ENCODE measurements at regions not wholly inside any gene's neighbourhood (a gene's known extent, or its start where the extent isn't known, plus 50 kb on each side); places are given as distances from the start of the nearest gene placed in this dataset.

- DNase-seq, result no peak
Measured at GRCh38 chr14:97912217-97912616, 1115.0 kb downstream of the VRK1 start.

- DNase-seq, result no peak
Measured at GRCh38 chr14:97916100-97916499, 1118.9 kb downstream of the VRK1 start.

- no peak for DNase-seq
Measured at GRCh38 chr14:97916669-97917568, 1119.7 kb downstream of the VRK1 start.

GRCh38 chr14:97920201-97920600, 1123.0 kb downstream of the VRK1 start:
- no peak for DNase-seq

- no peak for DNase-seq
Measured at GRCh38 chr14:97921296-97921695, 1124.1 kb downstream of the VRK1 start.

GRCh38 chr14:97924922-97925613, 1127.9 kb downstream of the VRK1 start:
- no peak for DNase-seq

GRCh38 chr14:97930166-97930565, 1133.0 kb downstream of the VRK1 start:
- DNase-seq, result no peak

GRCh38 chr14:97931273-97931672, 1134.1 kb downstream of the VRK1 start:
- DNase-seq, result no peak

- no peak for DNase-seq
Measured at GRCh38 chr14:97942921-97943320, 1145.7 kb downstream of the VRK1 start.

- no peak for DNase-seq
Measured at GRCh38 chr14:97943619-97944018, 1146.4 kb downstream of the VRK1 start.

- no peak for DNase-seq
Measured at GRCh38 chr14:97944380-97944779, 1147.2 kb downstream of the VRK1 start.

GRCh38 chr14:97945631-97946030, 1148.4 kb downstream of the VRK1 start:
- no peak for DNase-seq

- DNase-seq, result no peak
Measured at GRCh38 chr14:97946240-97946639, 1149.1 kb downstream of the VRK1 start.

- no peak for DNase-seq
Measured at GRCh38 chr14:97946641-97947040, 1149.5 kb downstream of the VRK1 start.

- DNase-seq, result no peak
Measured at GRCh38 chr14:97948841-97949240, 1151.7 kb downstream of the VRK1 start.

- no peak for DNase-seq
Measured at GRCh38 chr14:97956581-97957340, 1159.6 kb downstream of the VRK1 start.

GRCh38 chr14:97959251-97959650, 1162.1 kb downstream of the VRK1 start:
- no peak for DNase-seq

GRCh38 chr14:97960436-97960835, 1163.3 kb downstream of the VRK1 start:
- DNase-seq, result no peak

- DNase-seq, result no peak
Measured at GRCh38 chr14:97970222-97970621, 1173.0 kb downstream of the VRK1 start.

- no peak for DNase-seq
Measured at GRCh38 chr14:97975216-97975615, 1178.0 kb downstream of the VRK1 start.

- DNase-seq, result no peak
Measured at GRCh38 chr14:97975962-97976361, 1178.8 kb downstream of the VRK1 start.

- no peak for DNase-seq
Measured at GRCh38 chr14:97976861-97977260, 1179.7 kb downstream of the VRK1 start.

GRCh38 chr14:97977651-97978261, 1180.6 kb downstream of the VRK1 start:
- no peak for DNase-seq
